PFSK-1 (cell line): ENCODE measurements at regions not wholly inside any gene's neighbourhood (a gene's known extent, or its start where the extent isn't known, plus 50 kb on each side); places are given as distances from the start of the nearest gene placed in this dataset.

ENCODE experiments used
- FOXP2 ChIP-seq: optimal IDR thresholded peaks from 2 replicates; pipeline ENCODE3; 2011; ENCODE audit warnings: borderline replicate concordance, control low read depth, inconsistent platforms; ENCODE audit not compliant: insufficient read depth; ENCODE audit errors: extremely low read length, extremely low read depth
- POLR2AphosphoS5 ChIP-seq: IDR thresholded peaks from 2 replicates; pipeline ENCODE4 v1.6.1; 2012; ENCODE audit warnings: low read depth, mild to moderate bottlenecking, control low read depth, low read length, moderate library complexity
- SIN3A ChIP-seq: IDR thresholded peaks from 2 replicates; pipeline ENCODE4 v1.6.1; 2012; ENCODE audit warnings: mild to moderate bottlenecking, low read length, moderate library complexity, borderline replicate concordance; ENCODE audit not compliant: insufficient read depth
- TAF1 ChIP-seq: IDR thresholded peaks from 2 replicates; pipeline ENCODE4 v1.6.1; 2012; ENCODE audit warnings: low read length, control low read depth, borderline replicate concordance; ENCODE audit not compliant: insufficient read depth
- TF ChIP-seq, protein P1 (sequence below), 2 experiments: IDR thresholded peaks; 2 replicates each; pipeline versions ENCODE4 v1.6.1 to v1.8.0; 2011 to 2012; ENCODE audit warnings: low read depth in 2 of 2, low read length in 2 of 2, control low read depth in 1 of 2, inconsistent platforms in 1 of 2, mild to moderate bottlenecking in 1 of 2, moderate library complexity in 1 of 2; ENCODE audit not compliant: insufficient read depth in 1 of 2

- TF ChIP-seq SIN3A: no peak
- no peak for TF ChIP-seq FOXP2
- TF ChIP-seq, protein P1, sequence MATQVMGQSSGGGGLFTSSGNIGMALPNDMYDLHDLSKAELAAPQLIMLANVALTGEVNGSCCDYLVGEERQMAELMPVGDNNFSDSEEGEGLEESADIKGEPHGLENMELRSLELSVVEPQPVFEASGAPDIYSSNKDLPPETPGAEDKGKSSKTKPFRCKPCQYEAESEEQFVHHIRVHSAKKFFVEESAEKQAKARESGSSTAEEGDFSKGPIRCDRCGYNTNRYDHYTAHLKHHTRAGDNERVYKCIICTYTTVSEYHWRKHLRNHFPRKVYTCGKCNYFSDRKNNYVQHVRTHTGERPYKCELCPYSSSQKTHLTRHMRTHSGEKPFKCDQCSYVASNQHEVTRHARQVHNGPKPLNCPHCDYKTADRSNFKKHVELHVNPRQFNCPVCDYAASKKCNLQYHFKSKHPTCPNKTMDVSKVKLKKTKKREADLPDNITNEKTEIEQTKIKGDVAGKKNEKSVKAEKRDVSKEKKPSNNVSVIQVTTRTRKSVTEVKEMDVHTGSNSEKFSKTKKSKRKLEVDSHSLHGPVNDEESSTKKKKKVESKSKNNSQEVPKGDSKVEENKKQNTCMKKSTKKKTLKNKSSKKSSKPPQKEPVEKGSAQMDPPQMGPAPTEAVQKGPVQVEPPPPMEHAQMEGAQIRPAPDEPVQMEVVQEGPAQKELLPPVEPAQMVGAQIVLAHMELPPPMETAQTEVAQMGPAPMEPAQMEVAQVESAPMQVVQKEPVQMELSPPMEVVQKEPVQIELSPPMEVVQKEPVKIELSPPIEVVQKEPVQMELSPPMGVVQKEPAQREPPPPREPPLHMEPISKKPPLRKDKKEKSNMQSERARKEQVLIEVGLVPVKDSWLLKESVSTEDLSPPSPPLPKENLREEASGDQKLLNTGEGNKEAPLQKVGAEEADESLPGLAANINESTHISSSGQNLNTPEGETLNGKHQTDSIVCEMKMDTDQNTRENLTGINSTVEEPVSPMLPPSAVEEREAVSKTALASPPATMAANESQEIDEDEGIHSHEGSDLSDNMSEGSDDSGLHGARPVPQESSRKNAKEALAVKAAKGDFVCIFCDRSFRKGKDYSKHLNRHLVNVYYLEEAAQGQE (IDR thresholded peaks at IDR 0.05; ENCODE audit: insufficient read depth in 1 of 2, low read depth in 2 of 2, low read length in 2 of 2): no peak
- no peak for TF ChIP-seq TAF1
- TF ChIP-seq POLR2AphosphoS5: no peak
These were observed 487.0 kb downstream of the MED13L start for GRCh38 chr12:115790526-115790925.

DNA sequence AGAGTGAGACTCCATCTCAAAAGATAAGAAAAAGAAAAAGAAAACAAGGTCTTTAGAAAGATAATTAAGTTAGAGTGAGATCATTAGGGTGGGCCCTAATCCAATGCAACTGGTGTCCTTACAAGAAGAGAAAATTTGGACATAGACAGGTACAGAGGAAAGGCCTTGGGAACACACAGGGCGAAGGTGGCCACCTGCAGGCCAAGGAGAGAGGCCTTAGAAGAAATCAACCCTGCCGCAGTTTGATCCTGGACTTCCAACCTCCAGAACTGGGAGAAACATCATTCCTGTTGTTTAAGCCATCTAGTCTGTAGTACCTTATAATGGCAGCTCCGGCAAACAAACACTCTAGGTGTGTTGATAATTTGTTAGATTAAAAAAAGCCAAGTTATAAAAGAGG lies 491.9 kb downstream of the MED13L start:
- no peak for TF ChIP-seq POLR2AphosphoS5
- no peak for TF ChIP-seq SIN3A
- TF ChIP-seq TAF1: no peak
- no peak for TF ChIP-seq FOXP2

DNA sequence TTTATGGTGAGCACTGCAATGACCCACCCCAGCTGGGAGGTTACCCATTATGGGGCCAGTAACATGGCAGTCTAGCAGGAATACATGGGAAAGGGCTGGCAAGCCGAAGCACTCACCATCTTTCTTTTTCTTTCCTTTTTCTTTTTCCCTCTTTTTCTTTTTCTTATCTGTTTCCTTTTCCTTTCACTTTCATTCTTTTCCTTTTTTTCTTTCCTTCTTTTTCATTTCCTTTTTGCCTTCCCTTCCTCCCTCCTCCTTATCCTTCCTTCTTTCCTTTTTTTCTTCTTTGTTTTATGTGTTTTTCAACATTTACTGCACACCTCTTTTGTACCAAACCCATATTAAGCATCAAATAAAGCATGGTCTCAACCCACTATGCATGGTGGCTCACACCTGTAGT lies 501.1 kb downstream of the MED13L start:
- TF ChIP-seq, protein P1 (IDR thresholded peaks at IDR 0.05; ENCODE audit: insufficient read depth in 1 of 2, low read depth in 2 of 2, low read length in 2 of 2): no peak
- TF ChIP-seq POLR2AphosphoS5: no peak
- TF ChIP-seq SIN3A: no peak
- TF ChIP-seq TAF1: no peak
- TF ChIP-seq FOXP2: no peak

DNA sequence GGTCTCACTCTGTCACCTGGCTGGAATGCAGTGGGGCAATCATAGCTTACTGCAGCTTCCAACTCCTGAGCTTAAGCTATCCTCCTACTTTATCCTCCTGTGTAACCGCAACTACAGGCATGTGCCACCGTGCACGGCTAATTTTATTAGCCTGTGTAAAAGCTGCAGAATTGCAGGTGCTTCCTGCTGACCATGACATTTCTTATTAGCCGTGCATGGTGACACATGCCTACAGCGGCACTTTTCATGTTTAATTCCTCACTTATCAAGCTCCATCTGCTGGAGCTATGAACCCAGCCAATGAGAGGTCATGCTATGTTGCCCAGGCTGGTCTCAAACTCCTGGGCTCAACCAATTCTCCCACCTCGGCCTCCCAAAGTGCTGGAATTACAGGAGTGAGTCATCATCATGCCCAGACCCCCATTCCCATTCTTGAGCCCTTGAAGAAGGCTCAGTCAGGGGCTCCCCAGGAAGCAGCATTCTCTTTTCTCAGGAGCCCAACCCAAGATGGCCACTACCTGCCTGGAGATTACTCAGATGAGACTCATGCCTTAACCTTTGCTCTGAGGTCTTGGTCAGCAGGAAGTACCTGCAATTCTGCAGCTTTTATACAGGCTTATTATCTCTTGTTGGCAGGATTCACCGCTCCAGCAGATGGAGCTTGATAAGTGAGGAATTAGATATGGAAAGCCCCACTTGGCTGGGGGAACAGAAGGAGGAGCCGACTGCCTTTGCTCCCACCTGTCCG lies 503.2 kb downstream of the MED13L start:
- TF ChIP-seq POLR2AphosphoS5 (no peak), TAF1 (no peak), SIN3A (no peak), FOXP2 (no peak)
- TF ChIP-seq, protein P1 (IDR thresholded peaks at IDR 0.05; ENCODE audit: insufficient read depth in 1 of 2, low read depth in 2 of 2, low read length in 2 of 2): no peak

- TF ChIP-seq FOXP2 (no peak), POLR2AphosphoS5 (no peak), SIN3A (no peak), TAF1 (no peak)
- TF ChIP-seq, protein P1 (IDR thresholded peaks at IDR 0.05; ENCODE audit: insufficient read depth in 1 of 2, low read depth in 2 of 2, low read length in 2 of 2): no peak
These were observed 505.9 kb downstream of the MED13L start for GRCh38 chr12:115771601-115772000.
